H1 (cell line): ENCODE measurements at regions not wholly inside any gene's neighbourhood (a gene's known extent, or its start where the extent isn't known, plus 50 kb on each side); places are given as distances from the start of the nearest gene placed in this dataset.

Experiments
- CTCF ChIA-PET: fragments of 300-600 bp; sonication (Branson Sonifier 250); formaldehyde crosslinking; loops from one replicate; lab custom pipeline; 2021; ENCODE audit not compliant: partially characterized antibody; lab: Charles Lee
- POLR2A ChIA-PET: fragments of 300-600 bp; sonication (Branson Sonifier 250); formaldehyde crosslinking; loops from one replicate; lab custom pipeline; 2021; ENCODE audit warnings: inconsistent platforms; ENCODE audit not compliant: partially characterized antibody; lab: Charles Lee
- DNase-seq, 2 experiments: peaks; one replicate each; pipeline versions ENCODE4 v3.0.0 to v3.0.0-alpha.2; 2010 to 2022; ENCODE audit warnings: low spot score in 2 of 2, low read depth in 1 of 2, mixed read lengths in 1 of 2
- FAIRE-seq: peaks from 2 replicates; lab custom pipeline; 2011; peaks lifted over from hg19 to GRCh38; lab: Jason Lieb, UNC
- H2AFZ ChIP-seq: 2 replicates; pipeline ENCODE4 v1.8.1; 2012; ENCODE audit warnings: low read length, inconsistent platforms
- H2AK5ac ChIP-seq: 2 replicates; pipeline ENCODE4 v1.6.1; 2013; ENCODE audit warnings: low read depth, low read length
- H2BK120ac ChIP-seq: replicated peaks from 2 replicates; pipeline ENCODE3; 2013; ENCODE audit warnings: low read depth, low read length, inconsistent platforms
- H2BK12ac ChIP-seq: 2 replicates; pipeline ENCODE4 v1.6.1; 2013; ENCODE audit warnings: low read depth, low read length
- H2BK15ac ChIP-seq: 2 replicates; pipeline ENCODE4 v1.6.1; 2013; ENCODE audit warnings: low read length
- H2BK20ac ChIP-seq: 2 replicates; pipeline ENCODE4 v1.6.1; 2013; ENCODE audit warnings: low read length
- H2BK5ac ChIP-seq: 2 replicates; pipeline ENCODE4 v1.6.1; 2013; ENCODE audit warnings: low read depth, low read length
- H3K14ac ChIP-seq: 2 replicates; pipeline ENCODE4 v1.6.1; 2013; ENCODE audit warnings: inconsistent platforms; ENCODE audit not compliant: insufficient read length
- H3K18ac ChIP-seq: 2 replicates; pipeline ENCODE4 v1.6.1; 2013; ENCODE audit warnings: low read length; ENCODE audit errors: extremely low read depth
- H3K23ac ChIP-seq: 2 replicates; pipeline ENCODE4 v1.6.1; 2013; ENCODE audit warnings: inconsistent platforms; ENCODE audit not compliant: insufficient read length
- H3K23me2 ChIP-seq: 2 replicates; pipeline ENCODE4 v1.6.1; 2013; ENCODE audit warnings: low read depth, low read length
- H3K27ac ChIP-seq: 2 replicates; pipeline ENCODE4 v1.6.1; 2011; ENCODE audit warnings: low read depth, low read length, inconsistent platforms
- H3K27me3 ChIP-seq, 4 experiments: replicated peaks in 1 of 4; 1 replicate in 1 of 4; 2 replicates in 3 of 4; pipeline versions ENCODE4 v1.6.1 to v1.8.1; 2011 to 2013; ENCODE audit warnings: low read length in 3 of 4, mild to moderate bottlenecking in 3 of 4, inconsistent platforms in 2 of 4, mixed read lengths in 2 of 4, moderate library complexity in 1 of 4; ENCODE audit not compliant: control insufficient read depth in 3 of 4, insufficient read depth in 3 of 4; ENCODE audit errors: extremely low read depth in 1 of 4
- H3K36me3 ChIP-seq, 4 experiments: 2 replicates each; pipeline versions ENCODE4 v1.6.1 to v1.8.1; 2011 to 2013; ENCODE audit warnings: mild to moderate bottlenecking in 4 of 4, low read length in 3 of 4, moderate library complexity in 2 of 4, control low read depth in 1 of 4, inconsistent platforms in 1 of 4; ENCODE audit not compliant: insufficient read depth in 4 of 4, control insufficient read depth in 2 of 4
- H3K4ac ChIP-seq: replicated peaks from 2 replicates; pipeline ENCODE3; 2013; ENCODE audit warnings: low read length, low read depth, mixed read lengths, inconsistent platforms; ENCODE audit not compliant: insufficient read length
- H3K4me1 ChIP-seq, 4 experiments: replicated peaks in 1 of 4; 1 replicate in 1 of 4; 2 replicates in 3 of 4; pipeline versions ENCODE4 v1.6.1 to v1.8.1; 2011 to 2013; ENCODE audit warnings: low read length in 3 of 4, inconsistent platforms in 2 of 4, mixed read lengths in 1 of 4; ENCODE audit not compliant: insufficient read depth in 4 of 4, control insufficient read depth in 3 of 4
- H3K4me2 ChIP-seq, 2 experiments: 2 replicates each; pipeline versions ENCODE4 v1.6.1 to v1.8.1; 2011 to 2013; ENCODE audit warnings: low read depth in 2 of 2, low read length in 2 of 2, control low read depth in 1 of 2, inconsistent platforms in 1 of 2, mild to moderate bottlenecking in 1 of 2; ENCODE audit not compliant: insufficient read depth in 1 of 2
- H3K4me3 ChIP-seq, 4 experiments: fragments of 200-600, 300-600 bp in 1 of 4; sonication (generic), shearing (Covaris generic), sonication (Bioruptor Twin) in 1 of 4; 2 replicates each; pipeline versions ENCODE4 v1.5.1 to v1.8.1; 2011 to 2016; ENCODE audit warnings: low read length in 4 of 4, low read depth in 3 of 4, control low read depth in 2 of 4, inconsistent platforms in 2 of 4, mild to moderate bottlenecking in 2 of 4, mixed read lengths in 1 of 4, moderate library complexity in 1 of 4; ENCODE audit not compliant: insufficient read depth in 2 of 4; ENCODE audit errors: extremely low read depth in 1 of 4
- H3K56ac ChIP-seq: replicated peaks from 2 replicates; pipeline ENCODE3; 2013; ENCODE audit warnings: low read depth, mild to moderate bottlenecking, mixed read lengths, low read length, inconsistent platforms; ENCODE audit not compliant: insufficient read length
- H3K79me1 ChIP-seq: 2 replicates; pipeline ENCODE4 v1.6.1; 2013; ENCODE audit warnings: low read depth, low read length, control low read depth
- H3K79me2 ChIP-seq, 2 experiments: 2 replicates each; pipeline versions ENCODE4 v1.6.1 to v1.8.1; 2012 to 2013; ENCODE audit warnings: low read length in 2 of 2, mild to moderate bottlenecking in 2 of 2, inconsistent platforms in 1 of 2; ENCODE audit not compliant: insufficient read depth in 2 of 2, control insufficient read depth in 1 of 2
- H3K9ac ChIP-seq, 4 experiments: replicated peaks in 1 of 4; 1 replicate in 1 of 4; 2 replicates in 3 of 4; pipeline versions ENCODE4 v1.6.1 to v1.8.1; 2011 to 2013; ENCODE audit warnings: low read depth in 3 of 4, low read length in 3 of 4, control low read depth in 2 of 4, mild to moderate bottlenecking in 2 of 4, moderate library complexity in 2 of 4, inconsistent platforms in 1 of 4; ENCODE audit errors: extremely low read depth in 1 of 4
- H3K9me3 ChIP-seq, 2 experiments: 2 replicates each; pipeline versions ENCODE4 v1.6.1 to v1.8.1; 2012 to 2013; ENCODE audit warnings: mild to moderate bottlenecking in 2 of 2, moderate library complexity in 2 of 2, control low read depth in 1 of 2, inconsistent platforms in 1 of 2, low read depth in 1 of 2, low read length in 1 of 2, mixed read lengths in 1 of 2; ENCODE audit not compliant: insufficient read depth in 2 of 2
- H4K20me1 ChIP-seq, 2 experiments: replicated peaks in 1 of 2; 2 replicates each; pipeline versions ENCODE3 to v1.8.1; 2011 to 2013; ENCODE audit warnings: inconsistent platforms in 2 of 2, low read length in 2 of 2, mild to moderate bottlenecking in 1 of 2; ENCODE audit not compliant: insufficient read depth in 2 of 2, control insufficient read depth in 1 of 2
- H4K5ac ChIP-seq: 2 replicates; pipeline ENCODE4 v1.6.1; 2013; ENCODE audit warnings: low read length, low read depth, mixed read lengths, inconsistent platforms; ENCODE audit not compliant: insufficient read length
- H4K8ac ChIP-seq: 2 replicates; pipeline ENCODE4 v1.8.0; 2013; ENCODE audit warnings: mild to moderate bottlenecking, moderate library complexity, low read length, inconsistent platforms; ENCODE audit not compliant: insufficient read depth; ENCODE audit errors: extremely low read depth
- H4K91ac ChIP-seq: replicated peaks from 2 replicates; pipeline ENCODE3; 2013; ENCODE audit warnings: low read length, mixed read lengths, inconsistent platforms; ENCODE audit not compliant: insufficient read length
- SP1 ChIP-seq: IDR thresholded peaks from 2 replicates; pipeline ENCODE4 v1.6.1; 2011; ENCODE audit warnings: low read depth, low read length
- TEAD4 ChIP-seq: IDR thresholded peaks from 2 replicates; pipeline ENCODE4 v1.6.1; 2012; ENCODE audit warnings: low read depth, low read length, inconsistent platforms, mixed read lengths
- WGBS, 2 experiments: shearing (Covaris generic) in 1 of 2; methylation state at CpG; one replicate each; pipeline versions ENCODE4 v1.1.6 to v1.1.7; 2013 to 2015; ENCODE audit warnings: low lambda C conversion rate in 2 of 2, mixed read lengths in 2 of 2, inconsistent platforms in 1 of 2, low coverage in 1 of 2, missing lambda C conversion rate in 1 of 2; ENCODE audit not compliant: insufficient replicate concordance in 2 of 2, insufficient coverage in 1 of 2, insufficient read length in 1 of 2; ENCODE audit errors: extremely low coverage in 1 of 2, missing lambda C conversion rate in 1 of 2; 5-methylcytosine and 5-hydroxymethylcytosine counted together
- TF ChIP-seq, protein P1 (sequence below): IDR thresholded peaks from 2 replicates; pipeline ENCODE4 v1.6.1; 2011; ENCODE audit warnings: low read depth, mild to moderate bottlenecking, low read length; ENCODE audit not compliant: insufficient read depth

DNA sequence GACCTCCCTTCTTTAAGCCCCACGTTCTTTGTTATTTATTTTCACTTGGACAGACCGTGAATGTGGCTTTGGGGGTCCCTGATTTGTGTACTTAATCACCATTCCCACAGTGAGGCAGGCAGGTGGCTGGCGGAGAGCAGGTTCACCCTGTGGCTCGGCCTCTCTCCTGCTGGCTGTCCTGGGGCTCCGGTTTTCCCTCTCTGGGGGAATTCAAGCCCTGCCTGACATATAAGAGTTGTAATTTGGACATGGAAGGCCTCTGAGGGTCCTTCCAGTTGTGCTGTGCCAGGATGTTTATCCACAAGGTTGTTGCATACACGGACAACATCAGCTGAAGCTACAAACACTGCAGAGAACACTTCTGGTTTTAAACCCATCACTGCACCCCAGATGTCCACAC, 824.5 kb downstream of the TBC1D22A start:
- Histone ChIP-seq H3K56ac (no peak overlapping the region), H3K79me2 (no peaks in the 10 kb centered on the region), H3K4me1 (no peaks in the 10 kb centered on the region), H2BK20ac (no peak overlapping the region), H3K4ac (no peak overlapping the region), H3K18ac (no peak overlapping the region), H3K36me3 (no peaks in the 10 kb centered on the region), H4K20me1 (no peaks in the 10 kb centered on the region), H3K27me3 (no peaks in the 10 kb centered on the region), H3K79me1 (no peaks in the 10 kb centered on the region), H3K27ac (no peak overlapping the region), H2AK5ac (no peak overlapping the region), H2BK5ac (no peak overlapping the region), H2BK15ac (no peak overlapping the region), H2BK120ac (no peak overlapping the region), H3K14ac (no peak overlapping the region), H3K4me3 (no peak overlapping the region), H4K8ac (no peak overlapping the region), H3K9me3 (peaks cover 51 to 78% of the 10 kb centered on the region in 2 experiments), H3K4me2 (no peak overlapping the region), H3K23ac (no peak overlapping the region), H4K5ac (no peak overlapping the region), H3K9ac (no peak overlapping the region), H2AFZ (no peak overlapping the region), H3K23me2 (no peaks in the 10 kb centered on the region), H4K91ac (no peak overlapping the region), H2BK12ac (no peak overlapping the region)
- POLR2A ChIA-PET: no interaction called here
- CTCF ChIA-PET: no interaction called here
- FAIRE-seq: no peak
- TF ChIP-seq SP1 (no peak), TEAD4 (no peak)
- TF ChIP-seq, protein P1, sequence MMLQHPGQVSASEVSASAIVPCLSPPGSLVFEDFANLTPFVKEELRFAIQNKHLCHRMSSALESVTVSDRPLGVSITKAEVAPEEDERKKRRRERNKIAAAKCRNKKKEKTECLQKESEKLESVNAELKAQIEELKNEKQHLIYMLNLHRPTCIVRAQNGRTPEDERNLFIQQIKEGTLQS: no peak
- 60% methylated on average over 5 of the region's 6 CpGs; no CpG with 5 or more reads in 1 of the 2 experiments for WGBS, 2 experiments
- DNase-seq: no peak
